Heart right ventricle (tissue), 16 donors: ENCODE measurements at regions not wholly inside any gene's neighbourhood (a gene's known extent, or its start where the extent isn't known, plus 50 kb on each side); places are given as distances from the start of the nearest gene placed in this dataset.

Experiments used
- ATAC-seq, 8 donors: fragments of 200-7000 bp; cut with Tn5 transposase; one replicate each; pipeline ENCODE4 v1.9.1; 2020; ENCODE audit warnings: mild to moderate bottlenecking in 8 of 8, moderate library complexity in 8 of 8, moderate number of reproducible peaks in 1 of 8
- DNase-seq, 2 donors: peaks; one replicate each; pipeline ENCODE4 v3.0.0-alpha.2; 2020
- H3K27ac ChIP-seq, 10 donors: fragments of 200-600 bp; sonication (generic) in 2 of 10; one replicate each; pipeline versions ENCODE4 v1.5.0 to v1.8.0; 2020 to 2022; ENCODE audit warnings: mild to moderate bottlenecking in 3 of 10
- H3K27me3 ChIP-seq, 7 donors: fragments of 200-600 bp; one replicate each; pipeline ENCODE4 v1.8.0; 2021 to 2022; ENCODE audit warnings: mild to moderate bottlenecking in 2 of 7
- H3K36me3 ChIP-seq, 9 donors: fragments of 200-600 bp; sonication (generic) in 1 of 9; one replicate each; pipeline versions ENCODE4 v1.5.0 to v1.8.0; 2020 to 2022; ENCODE audit warnings: mild to moderate bottlenecking in 2 of 9
- H3K4me1 ChIP-seq, 9 donors: fragments of 200-600 bp; sonication (generic) in 1 of 9; one replicate each; pipeline versions ENCODE4 v1.5.0 to v1.8.0; 2020 to 2022; ENCODE audit warnings: mild to moderate bottlenecking in 4 of 9
- H3K4me3 ChIP-seq, 10 donors: fragments of 200-600 bp; sonication (generic) in 2 of 10; one replicate each; pipeline versions ENCODE4 v1.5.0 to v1.8.0; 2020 to 2022; ENCODE audit warnings: mild to moderate bottlenecking in 7 of 10, moderate library complexity in 2 of 10
- H3K9me3 ChIP-seq, 11 donors: fragments of 200-600 bp in 10 of 11; sonication (generic) in 2 of 11; one replicate each; pipeline versions ENCODE4 v1.5.0 to v1.8.0; 2013 to 2022; ENCODE audit warnings: mild to moderate bottlenecking in 2 of 11, control low read depth in 1 of 11, moderate library complexity in 1 of 11
- WGBS, 2 donors: extraction: QIAGEN DNeasy Blood & Tissue Kit; methylation state at CpG; one replicate each; pipeline ENCODE4 v1.1.7; 2013; ENCODE audit warnings: inconsistent platforms in 1 of 2; 5-methylcytosine and 5-hydroxymethylcytosine counted together
- intact Hi-C, 10 donors: fragments of 100-400 bp; cut with DNase I; formaldehyde crosslinking; loops; one replicate each; pipeline versions ENCODE4 v1.11.1 to v1.14.2; 2022
- TF ChIP-seq, protein P1 (sequence below), 9 donors: fragments of 200-600 bp; sonication (generic) in 2 of 9; IDR thresholded peaks; one replicate each; pipeline versions ENCODE4 v1.5.0 to v1.8.0; 2021 to 2022; ENCODE audit warnings: antibody characterized with exemption in 9 of 9, mild to moderate bottlenecking in 5 of 9, moderate library complexity in 1 of 9
- donor health status: Arrhythmogenic right ventricular cardiomyopathy.
- donor health status: ischemic (EF 13 %, LVEDD 7.1; RV severe dilation, severe dysfunction).
- donor health status: healthy with polysubstance abuse.
- donor health status: DM: no; HTN: yes; CAD: no.
- donor health status: DM: no; HTN: no; CAD: no.
- donor health status: ischemic (EF 25% LVEDD 6.9; RV normal size, moderate dysfunction).
- donor health status: ischemic (EF 25% LVEDD 5.7; RV mildly dilated, moderate dysfunction).
- donor health status: healthy.
- donor health status: DM: yes; HTN: yes; CAD: no.
- donor health status: Ischemic cardiomyopathy.
- donor health status: ischemic (EF 35%, LVEDD 5.7; RV mildly dilated, moderate dysfunction).
- donor health status: nonischemic (EF 11% LVEDD 7.7; RV severe dilation, severe dysfunction).
- donor health status: DM: yes; HTN: yes; CAD: no.
- donor health status: PGD.
- donor health status: ischemic (EF 29% LVEDD 5.4; RV normal size, mild dysfunction).
- donor health status: nonischemic (EF 23%, LVEDD 6.1; RV moderate dilation, normal function).

DNA sequence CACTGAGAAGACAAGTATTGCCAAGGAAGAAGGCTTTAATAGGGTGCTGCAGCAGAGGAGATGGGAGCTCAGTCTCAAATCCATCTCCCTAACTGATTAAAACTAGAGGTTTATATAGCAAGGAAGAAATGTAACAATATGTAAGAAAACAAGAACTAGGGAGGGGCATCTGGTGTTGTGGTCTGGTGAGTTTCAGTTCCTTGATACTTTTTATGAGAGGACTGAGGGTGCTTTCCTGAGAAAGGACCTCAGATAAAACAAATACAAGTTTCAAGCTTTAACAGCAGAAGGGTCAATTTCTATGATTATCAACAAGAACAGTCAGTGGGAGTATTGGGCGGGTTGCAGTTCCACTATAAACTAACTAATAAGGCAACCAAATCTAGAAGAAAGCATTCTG is 1967.5 kb downstream of the SUCLG1 start:
- Histone ChIP-seq H3K27ac (no peak overlapping the region), H3K27me3 (no peaks in the 10 kb centered on the region), H3K9me3 (peaks cover 0 to 11% (median 2%) of the 10 kb centered on the region in 11 donors), H3K4me1 (no peaks in the 10 kb centered on the region), H3K4me3 (no peak overlapping the region), H3K36me3 (no peaks in the 10 kb centered on the region)
- TF ChIP-seq, protein P1, sequence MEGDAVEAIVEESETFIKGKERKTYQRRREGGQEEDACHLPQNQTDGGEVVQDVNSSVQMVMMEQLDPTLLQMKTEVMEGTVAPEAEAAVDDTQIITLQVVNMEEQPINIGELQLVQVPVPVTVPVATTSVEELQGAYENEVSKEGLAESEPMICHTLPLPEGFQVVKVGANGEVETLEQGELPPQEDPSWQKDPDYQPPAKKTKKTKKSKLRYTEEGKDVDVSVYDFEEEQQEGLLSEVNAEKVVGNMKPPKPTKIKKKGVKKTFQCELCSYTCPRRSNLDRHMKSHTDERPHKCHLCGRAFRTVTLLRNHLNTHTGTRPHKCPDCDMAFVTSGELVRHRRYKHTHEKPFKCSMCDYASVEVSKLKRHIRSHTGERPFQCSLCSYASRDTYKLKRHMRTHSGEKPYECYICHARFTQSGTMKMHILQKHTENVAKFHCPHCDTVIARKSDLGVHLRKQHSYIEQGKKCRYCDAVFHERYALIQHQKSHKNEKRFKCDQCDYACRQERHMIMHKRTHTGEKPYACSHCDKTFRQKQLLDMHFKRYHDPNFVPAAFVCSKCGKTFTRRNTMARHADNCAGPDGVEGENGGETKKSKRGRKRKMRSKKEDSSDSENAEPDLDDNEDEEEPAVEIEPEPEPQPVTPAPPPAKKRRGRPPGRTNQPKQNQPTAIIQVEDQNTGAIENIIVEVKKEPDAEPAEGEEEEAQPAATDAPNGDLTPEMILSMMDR (IDR thresholded peaks at IDR 0.05) = no peak
- 92 to 97% methylated on average over 1 of the region's 1 CpG for WGBS, 2 donors
- intact Hi-C loops = no loop called here
- DNase-seq = no peak
- ATAC-seq = no peak

DNA sequence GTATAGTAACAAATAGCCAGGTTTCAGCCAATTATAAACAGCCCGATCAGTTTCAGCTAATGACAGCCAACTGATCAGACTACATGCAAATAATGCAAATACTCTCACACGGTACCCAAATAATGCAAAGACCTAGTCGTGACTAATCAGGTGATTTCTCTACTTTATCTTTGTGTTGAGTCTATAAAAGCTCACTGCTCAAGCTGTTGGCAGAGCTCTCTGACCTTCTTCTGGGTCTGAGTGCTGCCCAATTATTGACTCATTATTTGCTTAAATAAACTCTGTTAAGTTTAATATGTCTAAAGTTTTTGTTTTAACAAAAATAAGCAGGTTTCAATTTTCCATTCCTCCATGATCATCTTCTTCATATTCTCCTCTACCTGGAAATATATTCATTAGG is 1971.7 kb downstream of the SUCLG1 start:
- intact Hi-C loops = no loop called here
- ATAC-seq (no peak), DNase-seq (no peak)
- H3K4me3 ChIP-seq = no peak overlapping the region
- no peaks in the 10 kb centered on the region for H3K27me3 ChIP-seq
- TF ChIP-seq, protein P1 (IDR thresholded peaks at IDR 0.05) = no peak
- WGBS, 2 donors = 72 to 75% methylated on average over 3 of the region's 3 CpGs
- H3K9me3 ChIP-seq = peaks cover 0 to 11% (median 2%) of the 10 kb centered on the region in 11 donors
- H3K27ac ChIP-seq = no peak overlapping the region
- no peaks in the 10 kb centered on the region for H3K36me3 ChIP-seq
- no peaks in the 10 kb centered on the region for H3K4me1 ChIP-seq

DNA sequence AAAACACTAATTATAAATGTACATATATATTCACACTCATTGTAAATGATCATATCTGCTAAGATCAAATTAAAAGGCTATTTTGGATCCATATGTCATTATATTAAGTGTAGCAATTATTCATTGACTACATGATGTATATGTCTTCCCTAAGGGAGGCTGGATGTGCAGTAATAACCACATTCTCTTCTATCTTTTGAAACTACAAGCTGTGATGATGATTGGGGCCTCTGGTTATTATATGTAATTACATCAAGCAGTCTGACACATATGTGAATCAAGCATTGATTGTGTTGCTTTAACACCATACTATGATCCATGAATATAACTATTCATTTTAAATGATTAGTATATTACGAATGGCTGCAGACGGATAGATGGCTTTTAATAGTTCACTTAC is 1973.4 kb downstream of the SUCLG1 start:
- peaks cover 0 to 9% (median 0%) of the 10 kb centered on the region in 11 donors for H3K9me3 ChIP-seq
- H3K4me1 ChIP-seq = no peaks in the 10 kb centered on the region
- no peaks in the 10 kb centered on the region for H3K36me3 ChIP-seq
- ATAC-seq (no peak), DNase-seq (no peak)
- intact Hi-C loops = no loop called here
- WGBS, 2 donors = 87 to 95% methylated on average over 2 of the region's 2 CpGs
- TF ChIP-seq, protein P1 (IDR thresholded peaks at IDR 0.05) = no peak
- no peak overlapping the region for H3K27ac ChIP-seq
- H3K27me3 ChIP-seq = no peaks in the 10 kb centered on the region
- H3K4me3 ChIP-seq = no peak overlapping the region

DNA sequence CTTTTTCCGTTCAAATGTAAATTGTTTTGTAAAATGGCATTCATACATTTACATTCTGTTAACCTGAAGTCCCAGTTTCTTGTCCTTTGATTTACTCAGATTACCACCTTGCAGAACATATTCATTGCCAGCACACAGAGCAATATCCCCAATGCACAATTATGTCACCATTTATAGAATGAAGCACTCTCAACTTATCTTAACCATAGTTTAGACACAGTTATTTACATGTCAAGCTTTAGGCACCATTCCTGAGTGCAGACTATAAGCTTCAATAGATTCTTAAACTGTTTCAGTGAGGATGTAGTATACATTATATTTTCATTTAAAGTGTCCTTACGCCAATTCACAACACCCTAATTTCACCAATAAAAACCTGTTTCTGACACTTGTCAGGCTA is 1977.9 kb downstream of the SUCLG1 start:
- Histone ChIP-seq H3K27me3 (no peaks in the 10 kb centered on the region), H3K4me3 (no peak overlapping the region), H3K36me3 (no peaks in the 10 kb centered on the region), H3K9me3 (peaks cover 0 to 10% (median 0%) of the 10 kb centered on the region in 11 donors), H3K4me1 (no peaks in the 10 kb centered on the region), H3K27ac (no peak overlapping the region)
- 87 to 88% methylated on average over 2 of the region's 2 CpGs for WGBS, 2 donors
- ATAC-seq = no peak
- TF ChIP-seq, protein P1 (IDR thresholded peaks at IDR 0.05) = no peak
- no peak for DNase-seq
- intact Hi-C loops = no loop called here
